HL-60 (cell line): ENCODE measurements at regions not wholly inside any gene's neighbourhood (a gene's known extent, or its start where the extent isn't known, plus 50 kb on each side); places are given as distances from the start of the nearest gene placed in this dataset.
"Not testable (repeated sequence)": the region's sequence is repeated elsewhere in the genome, so short reads cannot be mapped to it uniquely, and the experiment has no call there.

Source experiments
- DNase-seq, 2 experiments: peaks; one replicate each; pipeline ENCODE4 v3.0.0-alpha.2; 2010 to 2020; ENCODE audit warnings: low read depth in 1 of 2, low spot score in 1 of 2
- H3K27ac ChIP-seq: fragments of 250-450 bp; sonication (Bioruptor Pico); replicated peaks from 2 replicates; pipeline ENCODE4 v1.5.1; 2020; ENCODE audit warnings: mild to moderate bottlenecking, moderate library complexity
- H3K27me3 ChIP-seq: fragments of 250-450 bp; sonication (Bioruptor Pico); 2 replicates; pipeline ENCODE4 v1.5.1; 2021; ENCODE audit warnings: mild to moderate bottlenecking, moderate library complexity; ENCODE audit not compliant: insufficient read depth, poor library complexity, severe bottlenecking
- H3K4me3 ChIP-seq: replicated peaks from 2 replicates; pipeline ENCODE4 v1.5.1; 2011; ENCODE audit warnings: mild to moderate bottlenecking, control low read depth, low read length; ENCODE audit not compliant: insufficient read depth
- CTCF ChIP-seq: IDR thresholded peaks from one replicate; pipeline ENCODE4 v1.5.1; 2011; ENCODE audit warnings: low read length, control low read depth, inconsistent platforms; ENCODE audit not compliant: insufficient read depth
- GABPA ChIP-seq: IDR thresholded peaks from 2 replicates; pipeline ENCODE4 v1.6.1; 2012; ENCODE audit warnings: low read depth
- POLR2AphosphoS5 ChIP-seq: IDR thresholded peaks from 2 replicates; pipeline ENCODE4 v1.6.1; 2012; ENCODE audit warnings: low read depth
- REST ChIP-seq: IDR thresholded peaks from 2 replicates; pipeline ENCODE4 v1.6.1; 2012; ENCODE audit warnings: low read depth; ENCODE audit not compliant: insufficient replicate concordance
- SPI1 ChIP-seq: IDR thresholded peaks from 2 replicates; pipeline ENCODE4 v1.6.1; 2012; ENCODE audit warnings: low read depth, mild to moderate bottlenecking, borderline replicate concordance

DNA sequence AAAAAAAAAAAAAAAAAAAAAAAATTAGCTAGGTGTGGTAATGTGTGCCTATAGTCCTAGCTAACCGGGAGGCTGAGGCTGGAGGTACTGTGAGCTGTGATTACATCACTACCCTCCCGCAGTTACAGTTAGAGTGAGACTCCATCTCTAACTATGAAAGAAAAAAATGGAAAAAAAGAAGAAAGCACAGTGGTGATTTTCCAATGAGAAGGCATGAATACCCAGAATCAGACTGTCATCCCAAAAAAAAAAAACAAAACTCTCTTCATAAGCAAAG lies 269.9 kb upstream of the MKLN1 start:
- no peak overlapping the region for H3K4me3 ChIP-seq
- peak in 1 of 2 experiments; percentile 32 for DNase-seq
- no peak overlapping the region for H3K27ac ChIP-seq
- H3K27me3 ChIP-seq, result no peaks in the 10 kb centered on the region
- TF ChIP-seq CTCF (no peak), POLR2AphosphoS5 (no peak), GABPA (no peak), REST (no peak), SPI1 (no peak)

DNA sequence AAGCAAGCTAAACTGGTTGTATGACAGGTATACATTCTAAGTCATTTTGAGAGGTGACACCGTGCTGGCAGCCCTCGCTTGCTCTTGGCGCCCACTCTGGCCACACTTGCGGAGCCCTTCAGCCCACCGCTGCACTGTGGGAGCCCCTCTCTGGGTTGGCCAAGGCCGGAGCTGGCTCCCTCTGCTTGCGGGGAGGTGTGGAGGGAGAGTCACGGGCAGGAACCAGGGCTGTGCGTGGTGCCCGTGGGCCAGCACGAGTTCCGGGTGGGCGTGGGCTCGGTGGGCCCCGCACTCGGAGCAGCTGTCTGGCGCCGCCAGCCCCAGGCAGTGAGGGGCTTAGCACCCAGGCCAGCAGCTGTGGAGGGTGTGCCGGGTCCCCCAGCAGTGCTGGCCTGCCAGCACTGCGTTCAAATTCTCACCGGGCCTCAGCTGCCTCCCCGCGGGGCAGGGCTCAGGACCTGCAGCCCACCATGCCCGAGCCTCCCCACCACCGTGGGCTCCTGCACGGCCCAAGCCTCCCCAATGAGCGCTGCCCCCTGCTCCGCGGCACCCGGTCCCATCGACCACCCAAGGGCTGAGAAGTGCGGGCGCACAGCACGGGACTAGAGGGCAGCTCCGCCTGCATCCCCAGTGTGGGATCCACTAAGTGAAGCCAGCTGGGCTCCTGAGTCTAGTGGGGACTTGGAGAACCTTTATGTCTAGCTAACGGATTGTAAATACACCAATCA lies 269.0 kb upstream of the MKLN1 start:
- not testable (repeated sequence) for H3K27ac ChIP-seq, H3K4me3 ChIP-seq, H3K27me3 ChIP-seq, DNase-seq

DNA sequence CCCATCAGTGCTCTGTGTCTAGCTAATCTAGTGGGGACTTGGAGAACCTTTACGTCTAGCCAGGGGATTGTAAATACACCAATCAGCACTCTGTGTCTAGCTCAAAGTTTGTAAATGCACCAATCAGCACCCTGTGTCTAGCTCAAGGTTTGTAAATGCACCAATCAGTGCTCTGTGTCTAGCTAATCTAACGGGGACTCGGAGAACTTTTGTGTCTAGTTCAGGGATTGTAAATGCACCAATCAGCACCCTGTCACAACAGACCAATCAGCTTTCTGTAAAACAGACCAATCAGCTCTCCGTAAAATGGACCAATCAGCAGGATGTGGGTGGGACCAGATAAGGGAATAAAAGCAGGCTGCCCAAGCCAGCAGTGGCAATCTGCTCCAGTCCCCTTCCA lies 268.3 kb upstream of the MKLN1 start:
- not testable (repeated sequence) for H3K27me3 ChIP-seq, DNase-seq, H3K27ac ChIP-seq, H3K4me3 ChIP-seq

DNA sequence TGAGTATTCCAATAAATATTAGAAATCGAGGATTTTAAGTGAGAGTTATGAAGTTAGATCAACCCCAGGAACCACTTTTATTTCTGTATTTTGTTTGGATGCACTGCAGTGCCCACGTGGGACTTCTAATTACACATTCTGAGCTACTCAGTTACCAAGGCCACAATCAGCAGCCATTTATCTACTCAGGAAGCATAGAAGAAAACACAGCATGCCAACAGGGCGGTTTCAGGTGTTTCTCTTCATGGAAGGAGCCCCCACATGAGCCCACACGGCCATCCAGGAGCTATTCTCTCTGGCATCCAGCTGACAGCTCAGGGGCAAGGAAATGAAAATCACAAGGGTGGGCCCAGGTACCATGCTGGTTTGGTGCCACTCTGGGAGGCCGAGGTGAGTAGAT lies 266.5 kb upstream of the MKLN1 start:
- TF ChIP-seq SPI1 (no peak), CTCF (no peak), POLR2AphosphoS5 (no peak), REST (no peak), GABPA (no peak)
- Histone ChIP-seq H3K4me3 (no peak overlapping the region), H3K27me3 (no peaks in the 10 kb centered on the region), H3K27ac (no peak overlapping the region)
- no peak for DNase-seq

GRCh38 chr7:131061818-131062217 lies 265.9 kb upstream of the MKLN1 start:
- Histone ChIP-seq H3K27me3 (no peaks in the 10 kb centered on the region), H3K4me3 (no peak overlapping the region), H3K27ac (no peak overlapping the region)
- TF ChIP-seq REST, result no peak
- no peak for DNase-seq
